VCaP (cell line): ENCODE measurements at regions not wholly inside any gene's neighbourhood (a gene's known extent, or its start where the extent isn't known, plus 50 kb on each side); places are given as distances from the start of the nearest gene placed in this dataset.

Source experiments
- H3K27ac ChIP-seq: fragments of 450-650 bp; 2 replicates; pipeline ENCODE4 v1.5.1; 2017
- TF ChIP-seq, protein P1 (sequence below): fragments of 450-650 bp; conservative IDR thresholded peaks from 2 replicates; pipeline ENCODE4 v1.5.1; 2017; ENCODE audit warnings: mild to moderate bottlenecking, moderate library complexity

DNA sequence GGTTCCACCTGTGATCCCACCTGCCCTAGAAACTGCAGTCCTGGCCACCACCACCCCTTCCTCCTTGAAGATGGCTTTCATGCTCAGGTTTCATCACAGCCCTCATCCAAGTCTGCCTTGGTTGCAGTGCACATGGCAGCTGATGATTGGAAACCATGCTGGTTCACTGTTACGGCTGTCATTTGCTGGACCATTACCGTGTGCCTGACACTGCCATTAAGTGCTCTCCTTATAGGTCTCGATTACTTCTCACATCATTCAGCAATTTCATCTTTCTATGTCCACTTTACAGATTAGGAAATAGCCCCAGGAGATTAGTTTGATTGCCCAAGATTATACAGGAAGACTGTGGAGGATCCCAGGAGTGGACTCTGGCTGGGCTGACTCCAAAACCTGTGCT, 123.9 kb downstream of the ICE1 start:
- TF ChIP-seq, protein P1, sequence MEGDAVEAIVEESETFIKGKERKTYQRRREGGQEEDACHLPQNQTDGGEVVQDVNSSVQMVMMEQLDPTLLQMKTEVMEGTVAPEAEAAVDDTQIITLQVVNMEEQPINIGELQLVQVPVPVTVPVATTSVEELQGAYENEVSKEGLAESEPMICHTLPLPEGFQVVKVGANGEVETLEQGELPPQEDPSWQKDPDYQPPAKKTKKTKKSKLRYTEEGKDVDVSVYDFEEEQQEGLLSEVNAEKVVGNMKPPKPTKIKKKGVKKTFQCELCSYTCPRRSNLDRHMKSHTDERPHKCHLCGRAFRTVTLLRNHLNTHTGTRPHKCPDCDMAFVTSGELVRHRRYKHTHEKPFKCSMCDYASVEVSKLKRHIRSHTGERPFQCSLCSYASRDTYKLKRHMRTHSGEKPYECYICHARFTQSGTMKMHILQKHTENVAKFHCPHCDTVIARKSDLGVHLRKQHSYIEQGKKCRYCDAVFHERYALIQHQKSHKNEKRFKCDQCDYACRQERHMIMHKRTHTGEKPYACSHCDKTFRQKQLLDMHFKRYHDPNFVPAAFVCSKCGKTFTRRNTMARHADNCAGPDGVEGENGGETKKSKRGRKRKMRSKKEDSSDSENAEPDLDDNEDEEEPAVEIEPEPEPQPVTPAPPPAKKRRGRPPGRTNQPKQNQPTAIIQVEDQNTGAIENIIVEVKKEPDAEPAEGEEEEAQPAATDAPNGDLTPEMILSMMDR = no peak
- H3K27ac ChIP-seq = no peak overlapping the region

DNA sequence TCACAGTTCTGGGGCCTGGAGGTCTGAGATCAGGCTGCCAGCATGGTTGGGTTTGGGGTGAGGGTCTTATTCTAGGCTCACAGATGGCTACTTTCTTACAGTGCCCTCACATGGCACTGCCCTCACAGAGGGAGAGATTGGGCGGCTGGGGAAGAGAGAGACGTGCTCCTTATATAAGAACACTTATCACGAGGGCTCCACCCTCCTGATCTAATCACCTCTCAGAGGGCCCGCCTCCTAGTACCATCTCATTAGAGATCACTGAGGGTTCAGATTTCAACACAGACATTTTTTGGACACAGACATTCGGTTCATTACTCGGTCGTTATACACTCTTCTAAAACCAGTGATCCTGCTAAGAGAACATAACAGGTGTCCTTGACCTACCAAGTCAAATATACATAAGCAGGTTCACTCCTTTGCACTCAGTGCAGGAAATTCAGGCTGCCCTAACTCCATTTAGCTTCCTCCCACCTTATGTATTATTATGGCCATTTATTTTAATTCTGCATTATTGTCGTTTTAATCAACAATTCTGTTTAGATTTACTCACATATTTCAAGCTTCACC, 121.7 kb downstream of the ICE1 start:
- TF ChIP-seq, protein P1 = no peak
- no peak overlapping the region for H3K27ac ChIP-seq

DNA sequence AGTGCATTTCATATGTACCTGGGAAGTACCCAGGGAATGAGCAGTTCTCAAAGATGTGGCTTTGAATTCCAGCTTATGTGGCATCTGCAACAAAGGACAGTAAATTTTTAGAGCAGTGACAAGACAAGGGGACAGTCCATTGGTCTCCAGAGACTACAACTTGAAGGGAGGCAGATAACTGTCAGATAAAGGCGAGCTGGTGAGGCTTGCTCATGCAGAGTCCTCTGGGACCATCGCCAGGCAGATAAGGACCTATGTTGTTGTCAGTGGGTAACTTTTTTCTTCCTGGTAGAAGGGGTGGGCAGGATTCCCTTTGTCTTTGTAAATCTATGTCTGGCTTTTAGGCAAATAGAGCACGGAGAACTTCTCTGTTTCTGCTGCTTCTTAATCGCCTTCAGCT, 120.2 kb downstream of the ICE1 start:
- no peak overlapping the region for H3K27ac ChIP-seq
- TF ChIP-seq, protein P1 = no peak

DNA sequence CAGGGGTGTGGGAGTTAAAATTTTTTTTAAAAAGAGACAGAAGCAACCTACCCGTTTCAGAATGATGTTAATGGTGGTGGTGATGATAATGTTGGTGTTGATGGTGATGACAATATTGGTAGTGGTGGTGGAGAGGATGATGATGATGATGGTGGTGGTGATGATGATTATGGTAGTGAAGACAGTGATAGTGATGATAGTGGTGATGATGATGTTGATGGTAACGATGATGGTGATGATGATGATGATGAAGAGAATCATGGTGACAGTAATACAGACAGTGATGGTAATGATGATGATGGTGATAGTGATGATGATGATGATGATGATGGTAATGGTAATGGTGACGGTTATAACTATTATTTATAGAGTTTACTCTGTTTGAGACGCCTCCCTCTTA, 117.6 kb downstream of the ICE1 start:
- TF ChIP-seq, protein P1 = no peak

More for the DNA sequence above, 117.6 kb downstream of the ICE1 start:
- H3K27ac ChIP-seq = no peak overlapping the region
